Mesodermal cell (in vitro differentiated cells): ENCODE measurements at regions not wholly inside any gene's neighbourhood (a gene's known extent, or its start where the extent isn't known, plus 50 kb on each side); places are given as distances from the start of the nearest gene placed in this dataset.

Source experiments
- H3K27ac ChIP-seq: 2 replicates; pipeline ENCODE4 v1.7.0; 2013; ENCODE audit warnings: mild to moderate bottlenecking, low read depth, low read length, moderate library complexity; ENCODE audit not compliant: severe bottlenecking
- H3K36me3 ChIP-seq: 2 replicates; pipeline ENCODE4 v1.7.1; 2013; ENCODE audit warnings: mild to moderate bottlenecking, low read length, moderate library complexity; ENCODE audit not compliant: control insufficient read depth, insufficient read depth
- H3K4me1 ChIP-seq: one replicate; pipeline ENCODE4 v1.7.1; 2013; ENCODE audit warnings: mild to moderate bottlenecking, low read length; ENCODE audit not compliant: insufficient read depth, control insufficient read depth, poor library complexity, severe bottlenecking
- H3K4me3 ChIP-seq: 2 replicates; pipeline ENCODE4 v1.7.0; 2013; ENCODE audit warnings: low read length, control low read depth, mild to moderate bottlenecking; ENCODE audit not compliant: insufficient read depth, poor library complexity, severe bottlenecking; ENCODE audit errors: extremely low read depth
- H3K9me3 ChIP-seq: 2 replicates; pipeline ENCODE4 v1.7.1; 2013; ENCODE audit warnings: mild to moderate bottlenecking, low read length, moderate library complexity; ENCODE audit not compliant: control insufficient read depth
- WGBS, 2 experiments: methylation state at CpG; one replicate each; pipeline ENCODE4 v1.1.5; 2013; ENCODE audit warnings: missing lambda C conversion rate in 2 of 2; ENCODE audit not compliant: insufficient coverage in 2 of 2; 5-methylcytosine and 5-hydroxymethylcytosine counted together

- Histone ChIP-seq H3K36me3 (no peaks in the 10 kb centered on the region), H3K4me1 (peaks cover 6% of the 10 kb centered on the region), H3K9me3 (no peaks in the 10 kb centered on the region), H3K27ac (no peak overlapping the region), H3K4me3 (no peak overlapping the region)
- WGBS, 2 experiments, result 100% methylated on average over 1 of the region's 4 CpGs
These were observed 175.2 kb downstream of the RND3 start for GRCh38 chr2:150312271-150312670.

DNA sequence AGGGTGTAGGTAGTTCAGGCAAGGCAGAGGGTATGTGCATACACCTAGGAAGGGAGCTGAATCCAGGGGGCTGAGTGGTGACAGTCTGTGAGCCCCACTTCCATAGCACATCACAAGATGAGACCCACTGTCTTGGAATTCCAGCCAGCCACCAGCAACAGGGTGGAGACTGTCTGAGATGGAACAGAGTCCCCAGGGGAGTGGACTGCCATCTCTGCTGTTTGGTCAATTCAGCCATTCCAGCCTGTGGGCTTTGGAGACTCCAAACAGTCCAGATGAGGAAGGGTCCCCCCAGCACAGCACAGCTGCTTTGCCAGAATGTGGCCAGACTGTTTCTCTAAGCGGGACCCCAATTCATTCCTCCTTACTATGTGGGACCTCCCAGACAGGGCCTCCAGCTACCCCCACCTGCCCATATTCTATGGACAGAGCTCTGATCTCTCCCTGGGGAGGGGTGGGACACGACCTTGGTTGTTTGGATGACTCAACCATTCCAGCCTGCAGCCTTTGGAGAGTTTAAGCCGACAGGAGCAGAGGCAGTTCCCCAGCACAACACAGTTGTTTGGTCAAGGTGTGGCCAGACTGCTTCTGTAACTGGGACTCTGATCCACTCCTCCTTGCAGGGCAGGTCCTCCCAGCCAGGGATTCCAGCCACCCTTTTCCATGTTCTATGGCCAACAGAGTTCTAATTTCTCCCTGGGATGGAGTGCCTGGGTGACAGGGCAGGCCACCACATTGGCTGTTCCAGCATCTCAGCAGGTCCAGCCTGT, 178.0 kb downstream of the RND3 start:
- WGBS, 2 experiments, result 94% methylated on average over 2 of the region's 3 CpGs; no CpG with 5 or more reads in 1 of the 2 experiments
- H3K4me1 ChIP-seq, result peaks cover 6% of the 10 kb centered on the region
- no peak overlapping the region for H3K27ac ChIP-seq
- H3K36me3 ChIP-seq, result no peaks in the 10 kb centered on the region
- H3K4me3 ChIP-seq, result no peak overlapping the region
- peaks cover 5% of the 10 kb centered on the region for H3K9me3 ChIP-seq

DNA sequence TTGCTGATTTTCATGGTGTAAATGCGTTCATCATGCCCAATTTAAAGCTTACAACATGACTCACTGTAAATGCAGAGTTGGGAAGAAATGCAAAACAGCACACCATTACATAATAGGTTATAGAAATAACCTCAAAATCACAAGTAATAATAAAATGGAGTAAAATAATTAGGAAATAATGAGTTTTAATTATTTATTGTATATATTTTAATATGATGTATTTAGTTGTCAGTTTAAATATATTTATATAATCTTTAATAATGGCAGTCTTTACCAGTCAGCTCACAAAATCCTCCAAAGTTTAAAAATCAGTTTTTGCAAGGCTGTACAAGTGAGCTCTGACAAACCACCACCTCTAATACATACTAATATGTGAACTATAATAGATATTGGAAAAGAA, 180.2 kb downstream of the RND3 start:
- Histone ChIP-seq H3K27ac (no peak overlapping the region), H3K4me3 (no peak overlapping the region), H3K9me3 (peaks cover 5% of the 10 kb centered on the region), H3K36me3 (no peaks in the 10 kb centered on the region), H3K4me1 (peaks cover 6% of the 10 kb centered on the region)
- WGBS, 2 experiments, result no CpG with 5 or more reads among the region's 1 CpG

- Histone ChIP-seq H3K4me3 (no peak overlapping the region), H3K36me3 (no peaks in the 10 kb centered on the region), H3K27ac (no peak overlapping the region), H3K9me3 (peaks cover 5% of the 10 kb centered on the region), H3K4me1 (no peaks in the 10 kb centered on the region)
- no CpG with 5 or more reads among the region's 1 CpG for WGBS, 2 experiments
These were observed 184.2 kb downstream of the RND3 start for GRCh38 chr2:150303281-150303680.

- WGBS, 2 experiments, result 80% methylated on average over 1 of the region's 3 CpGs; no CpG with 5 or more reads in 1 of the 2 experiments
- Histone ChIP-seq H3K27ac (no peak overlapping the region), H3K9me3 (no peaks in the 10 kb centered on the region), H3K4me1 (peaks cover 7% of the 10 kb centered on the region), H3K4me3 (no peak overlapping the region), H3K36me3 (no peaks in the 10 kb centered on the region)
These were observed 188.7 kb downstream of the RND3 start for GRCh38 chr2:150298571-150299305.

DNA sequence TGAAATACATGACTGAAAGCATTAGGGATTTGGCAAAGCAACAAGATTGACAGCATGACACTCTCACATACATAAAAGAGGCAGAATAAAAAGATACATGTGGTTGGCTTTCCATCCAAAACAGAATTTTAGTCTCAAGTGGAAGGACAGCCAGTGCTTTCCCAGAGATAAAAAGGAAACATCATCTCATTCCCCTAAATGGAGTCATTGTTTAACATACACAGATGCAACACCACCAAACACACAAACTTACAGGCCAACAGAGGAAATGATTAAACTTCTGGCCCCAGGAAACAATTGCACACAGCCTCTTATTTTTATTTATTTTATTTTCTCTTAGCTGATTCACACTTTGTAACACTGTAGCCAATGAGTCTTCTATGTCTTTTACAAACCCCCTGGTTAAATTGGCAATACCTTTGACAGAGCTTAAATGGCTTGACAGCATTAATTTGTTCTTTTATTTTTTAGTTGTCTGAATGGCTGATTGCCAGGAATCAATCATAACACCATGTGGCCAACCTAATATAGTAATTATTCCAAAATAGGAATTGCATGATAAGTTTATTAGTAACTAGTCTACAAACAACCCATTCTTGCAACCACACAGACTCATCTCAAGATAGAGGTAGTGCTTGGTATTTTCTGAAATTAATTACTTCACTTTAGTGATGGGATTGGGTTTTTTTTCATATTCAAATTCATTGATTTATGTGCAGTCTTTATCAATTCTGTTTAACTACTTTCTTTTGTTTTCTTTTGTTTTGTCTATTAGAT, 190.5 kb downstream of the RND3 start:
- H3K9me3 ChIP-seq, result no peaks in the 10 kb centered on the region
- no peaks in the 10 kb centered on the region for H3K36me3 ChIP-seq
- no peak overlapping the region for H3K4me3 ChIP-seq
- no peak overlapping the region for H3K27ac ChIP-seq
- peaks cover 7% of the 10 kb centered on the region for H3K4me1 ChIP-seq

DNA sequence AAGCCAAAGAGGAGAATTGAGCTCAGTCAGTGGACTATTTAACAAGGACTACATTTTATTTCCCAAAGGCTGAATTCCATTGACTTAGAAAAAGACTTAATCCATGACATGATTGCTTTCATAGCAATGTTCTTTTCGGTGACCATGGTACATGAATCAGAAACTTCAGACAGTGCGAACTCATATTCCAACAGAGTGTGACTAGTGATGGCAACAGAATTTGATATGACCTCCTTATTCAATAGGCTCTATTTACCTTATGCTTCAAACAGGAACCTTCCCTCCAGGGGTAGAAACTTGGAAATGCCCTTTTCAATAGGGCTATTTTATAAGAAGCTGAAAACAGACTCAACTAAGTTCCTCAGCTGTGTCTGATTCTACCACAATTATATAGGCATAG, 191.9 kb downstream of the RND3 start:
- WGBS, 2 experiments, result 90 to 100% methylated on average over 2 of the region's 2 CpGs
- no peaks in the 10 kb centered on the region for H3K36me3 ChIP-seq
- peaks cover 7% of the 10 kb centered on the region for H3K4me1 ChIP-seq
- H3K4me3 ChIP-seq, result no peak overlapping the region
- H3K27ac ChIP-seq, result no peak overlapping the region
- H3K9me3 ChIP-seq, result no peaks in the 10 kb centered on the region

DNA sequence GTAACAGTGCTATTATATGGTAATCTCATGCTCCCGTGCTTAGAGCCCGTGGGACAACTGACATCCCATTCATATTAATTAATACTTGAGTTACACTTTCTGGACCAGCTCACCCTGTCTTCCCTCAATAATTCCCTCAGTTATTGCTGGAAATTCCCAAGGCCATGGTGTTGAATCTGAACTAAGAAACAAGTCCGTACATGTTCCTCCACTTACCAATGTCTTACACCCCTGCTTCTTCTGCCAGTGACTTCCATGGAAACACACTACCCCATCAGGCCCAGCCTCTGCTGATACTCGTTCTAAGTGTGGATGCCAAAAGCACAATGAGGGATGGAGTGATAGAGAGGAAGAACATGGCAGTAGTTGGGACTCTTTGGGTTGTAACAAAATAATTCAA, 193.7 kb downstream of the RND3 start:
- peaks cover 7% of the 10 kb centered on the region for H3K4me1 ChIP-seq
- no peak overlapping the region for H3K4me3 ChIP-seq
- WGBS, 2 experiments, result 90 to 100% methylated on average over 2 of the region's 4 CpGs
- H3K36me3 ChIP-seq, result no peaks in the 10 kb centered on the region
- H3K27ac ChIP-seq, result no peak overlapping the region
- no peaks in the 10 kb centered on the region for H3K9me3 ChIP-seq

DNA sequence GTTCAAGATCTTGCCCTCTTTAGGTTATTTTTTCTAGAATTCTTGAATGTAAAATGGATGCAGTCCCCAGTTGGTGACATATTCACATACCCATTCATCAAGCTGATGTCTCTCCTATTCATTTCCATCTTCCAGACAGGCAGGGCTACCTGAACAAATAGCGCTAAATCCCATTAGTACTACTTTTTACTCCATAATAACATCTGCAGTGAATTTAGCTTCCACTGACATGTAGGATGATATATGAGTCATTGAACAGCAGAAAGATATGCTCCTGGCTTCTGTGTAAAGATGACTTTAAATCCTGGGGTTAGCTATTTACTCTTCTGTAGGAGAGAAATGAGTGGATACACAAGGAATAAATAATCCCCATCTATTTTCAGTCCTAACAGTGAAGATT, 194.7 kb downstream of the RND3 start:
- H3K36me3 ChIP-seq, result no peaks in the 10 kb centered on the region
- H3K4me1 ChIP-seq, result peaks cover 7% of the 10 kb centered on the region
- no peak overlapping the region for H3K4me3 ChIP-seq
- no peaks in the 10 kb centered on the region for H3K9me3 ChIP-seq
- no peak overlapping the region for H3K27ac ChIP-seq
- no CpG with 5 or more reads among the region's 1 CpG for WGBS, 2 experiments

DNA sequence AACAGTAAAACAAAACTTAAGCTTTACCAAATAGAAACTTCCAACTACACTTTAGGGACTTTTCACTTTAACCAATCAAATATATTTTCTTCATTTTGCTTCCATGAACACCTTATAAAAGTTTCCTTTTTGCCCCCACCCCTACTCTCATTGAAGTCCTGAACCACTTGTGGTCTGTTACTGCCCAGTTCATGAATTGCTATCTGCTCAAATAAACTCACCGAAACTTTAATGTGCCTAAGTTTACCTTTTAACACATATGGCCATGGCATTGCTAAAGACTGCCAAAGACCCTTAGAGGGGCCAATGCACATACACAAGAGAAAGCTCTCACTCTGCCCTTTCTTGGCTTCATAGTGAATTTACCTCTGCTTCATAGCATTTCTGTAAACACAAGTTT, 195.3 kb downstream of the RND3 start:
- Histone ChIP-seq H3K4me1 (peaks cover 7% of the 10 kb centered on the region), H3K27ac (no peak overlapping the region), H3K36me3 (no peaks in the 10 kb centered on the region), H3K9me3 (no peaks in the 10 kb centered on the region), H3K4me3 (no peak overlapping the region)
- WGBS, 2 experiments, result 89 to 100% methylated on average over 1 of the region's 1 CpG
